ENCODE measurements at regions not wholly inside any gene's neighbourhood (a gene's known extent, or its start where the extent isn't known, plus 50 kb on each side); places are given as distances from the start of the nearest gene placed in this dataset.
A peak's percentile ranks its signal among the peaks of the same experiment; 100 is the strongest.
"Not testable (repeated sequence)": the region's sequence is repeated elsewhere in the genome, so short reads cannot be mapped to it uniquely, and the experiment has no call there.

DNA sequence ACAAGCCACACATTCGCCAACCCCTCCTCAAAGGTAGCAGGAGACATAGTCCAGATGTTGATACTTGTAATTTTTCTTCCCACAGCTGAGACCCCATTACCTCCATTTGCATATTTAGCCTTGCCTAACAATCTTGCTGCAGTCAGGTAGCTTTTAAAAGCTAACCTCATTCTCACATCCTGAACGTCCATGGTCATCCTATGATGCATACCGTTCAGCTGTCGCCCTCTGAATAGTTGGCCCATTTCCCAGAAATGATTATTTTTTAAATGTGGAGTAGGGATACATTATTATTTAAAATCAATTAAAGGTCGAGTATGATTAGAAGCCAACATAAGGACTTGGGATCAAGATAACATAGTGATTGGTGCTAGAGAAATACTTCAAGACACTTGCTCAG lies 165.0 kb downstream of the MEX3B start:
- no peak for TF ChIP-seq TAF1 (IDR thresholded peaks at IDR 0.05; ENCODE audit: borderline replicate concordance, low read depth, low read length)
- TF ChIP-seq POLR2AphosphoS5 (IDR thresholded peaks at IDR 0.05; ENCODE audit: low read depth, low read length) = no peak
- TF ChIP-seq POLR2A (IDR thresholded peaks at IDR 0.05; ENCODE audit: low read depth, low read length) = no peak
- no peak for FAIRE-seq
- DNase-seq (ENCODE audit: insufficient read length) = no peak

DNA sequence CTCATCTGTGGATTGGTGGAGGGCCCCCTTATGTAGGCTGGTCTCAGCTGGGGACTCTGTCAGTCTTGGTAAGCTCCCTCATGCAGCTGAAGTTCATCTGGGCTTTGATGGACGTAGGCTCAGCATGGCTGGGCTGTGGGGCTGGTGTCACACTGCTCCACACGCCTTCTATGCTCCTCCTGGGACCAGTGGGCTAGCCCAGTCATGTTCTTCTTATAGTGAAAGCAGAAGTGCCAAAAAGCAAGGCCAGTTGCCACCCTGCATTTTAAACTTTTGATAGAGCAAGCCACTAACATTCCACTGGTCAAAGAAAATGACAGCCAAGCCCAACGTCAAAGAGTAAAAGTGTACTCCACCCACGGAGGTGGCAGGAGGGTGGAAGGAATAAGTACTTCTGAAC lies 165.5 kb downstream of the MEX3B start:
- FAIRE-seq = no peak
- DNase-seq (ENCODE audit: insufficient read length) = no peak
- TF ChIP-seq TAF1 (IDR thresholded peaks at IDR 0.05; ENCODE audit: borderline replicate concordance, low read depth, low read length) (no peak), POLR2AphosphoS5 (IDR thresholded peaks at IDR 0.05; ENCODE audit: low read depth, low read length) (no peak), POLR2A (IDR thresholded peaks at IDR 0.05; ENCODE audit: low read depth, low read length) (no peak)

DNA sequence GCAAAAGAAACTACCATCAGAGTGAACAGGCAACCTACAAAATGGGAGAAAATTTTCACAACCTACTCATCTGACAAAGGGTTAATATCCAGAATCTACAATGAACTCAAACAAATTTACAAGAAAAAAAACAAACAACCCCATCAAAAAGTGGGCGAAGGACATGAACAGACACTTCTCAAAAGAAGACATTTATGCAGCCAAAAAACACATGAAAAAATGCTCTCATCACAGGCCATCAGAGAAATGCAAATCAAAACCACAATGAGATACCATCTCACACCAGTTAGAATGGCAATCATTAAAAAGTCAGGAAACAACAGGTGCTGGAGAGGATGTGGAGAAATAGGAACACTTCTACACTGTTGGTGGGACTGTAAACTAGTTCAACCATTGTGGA lies 170.1 kb downstream of the MEX3B start:
- not testable (repeated sequence) for DNase-seq (ENCODE audit: insufficient read length); FAIRE-seq

DNA sequence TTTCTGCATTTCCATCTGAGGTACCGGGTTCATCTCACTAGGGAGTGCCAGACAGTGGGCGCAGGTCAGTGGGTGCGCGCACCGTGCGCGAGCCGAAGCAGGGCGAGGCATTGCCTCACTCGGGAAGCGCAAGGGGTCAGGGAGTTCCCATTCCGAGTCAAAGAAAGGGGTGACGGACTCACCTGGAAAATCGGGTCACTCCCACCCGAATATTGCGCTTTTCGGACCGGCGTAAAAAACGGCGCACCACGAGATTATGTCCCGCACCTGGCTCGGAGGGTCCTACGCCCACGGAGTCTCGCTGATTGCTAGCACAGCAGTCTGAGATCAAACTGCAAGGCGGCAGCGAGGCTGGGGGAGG lies 175.1 kb downstream of the MEX3B start:
- not testable (repeated sequence) for DNase-seq (ENCODE audit: insufficient read length); FAIRE-seq

DNA sequence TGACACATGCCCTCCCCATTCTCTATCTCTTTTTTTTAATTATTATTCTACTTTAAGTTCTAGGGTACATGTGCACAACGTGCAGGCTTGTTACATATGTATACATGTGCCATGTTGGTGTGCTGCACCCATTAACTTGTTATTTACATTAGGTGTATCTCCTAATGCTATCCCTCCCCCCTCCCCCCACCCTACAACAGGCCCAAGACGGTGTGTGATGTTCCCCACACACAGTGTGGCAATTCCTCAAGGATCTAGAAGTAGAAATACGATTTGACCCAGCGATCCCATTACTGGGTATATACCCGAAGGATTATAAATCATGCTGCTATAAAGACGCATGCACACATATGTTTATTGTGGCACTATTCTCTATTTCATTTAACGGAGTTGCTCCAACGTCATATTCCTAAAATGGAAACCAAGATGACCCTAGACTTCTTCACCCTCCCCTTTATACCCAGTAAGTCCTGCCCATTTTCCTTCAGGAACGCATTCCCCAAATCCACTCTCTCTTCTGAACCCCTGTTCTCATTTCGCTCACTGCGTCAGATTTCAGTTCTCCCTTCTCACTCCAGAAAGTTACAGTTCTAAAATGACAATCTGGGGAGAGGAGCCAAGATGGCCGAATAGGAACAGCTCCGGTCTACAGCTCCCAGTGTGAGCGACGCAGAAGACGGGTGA lies 175.6 kb downstream of the MEX3B start:
- not testable (repeated sequence) for DNase-seq (ENCODE audit: insufficient read length)

DNA sequence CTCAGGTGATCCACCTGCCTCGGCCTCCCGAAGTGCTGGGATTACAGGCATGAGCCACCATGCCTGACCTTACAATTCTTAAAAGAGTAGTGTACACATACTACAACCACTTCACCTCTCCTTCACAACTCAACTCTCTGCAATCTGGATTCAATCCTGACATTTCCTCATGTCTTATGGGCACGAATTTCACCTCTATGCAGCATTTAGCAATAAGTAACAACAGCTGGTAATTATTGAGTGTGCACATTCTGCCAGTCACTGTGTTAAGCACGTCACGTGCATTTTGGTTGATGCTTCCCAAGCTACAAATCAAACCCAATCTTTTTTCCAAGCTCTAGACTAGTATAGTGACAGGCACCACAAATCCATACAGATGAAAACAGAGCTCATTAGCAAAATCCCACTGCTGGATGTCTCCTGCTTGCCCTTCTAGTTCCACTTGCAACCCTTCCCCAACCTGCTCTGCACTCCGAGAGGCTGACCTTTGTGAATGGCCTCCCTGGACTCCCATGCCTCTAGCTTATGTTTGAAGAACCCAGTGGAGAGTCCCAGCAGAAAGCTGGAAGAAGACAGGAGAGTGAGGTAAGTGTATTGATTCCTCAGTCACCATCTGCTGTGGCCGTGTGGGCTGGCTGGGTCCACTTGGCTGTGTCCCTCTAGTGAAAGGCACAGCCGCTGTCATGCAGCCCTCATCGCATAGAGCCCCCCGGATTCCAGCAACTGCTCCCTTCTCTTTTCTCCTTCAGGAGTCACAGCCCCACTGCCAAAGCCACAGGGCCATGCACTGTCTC lies 176.5 kb downstream of the MEX3B start:
- DNase-seq (ENCODE audit: insufficient read length) = no peak
- no peak for FAIRE-seq
- TF ChIP-seq TAF1 (IDR thresholded peaks at IDR 0.05; ENCODE audit: borderline replicate concordance, low read depth, low read length) (no peak), POLR2A (IDR thresholded peaks at IDR 0.05; ENCODE audit: low read depth, low read length) (no peak), POLR2AphosphoS5 (IDR thresholded peaks at IDR 0.05; ENCODE audit: low read depth, low read length) (no peak)

More for the DNA sequence above, 175.6 kb downstream of the MEX3B start:
- FAIRE-seq = not testable (repeated sequence)

DNA sequence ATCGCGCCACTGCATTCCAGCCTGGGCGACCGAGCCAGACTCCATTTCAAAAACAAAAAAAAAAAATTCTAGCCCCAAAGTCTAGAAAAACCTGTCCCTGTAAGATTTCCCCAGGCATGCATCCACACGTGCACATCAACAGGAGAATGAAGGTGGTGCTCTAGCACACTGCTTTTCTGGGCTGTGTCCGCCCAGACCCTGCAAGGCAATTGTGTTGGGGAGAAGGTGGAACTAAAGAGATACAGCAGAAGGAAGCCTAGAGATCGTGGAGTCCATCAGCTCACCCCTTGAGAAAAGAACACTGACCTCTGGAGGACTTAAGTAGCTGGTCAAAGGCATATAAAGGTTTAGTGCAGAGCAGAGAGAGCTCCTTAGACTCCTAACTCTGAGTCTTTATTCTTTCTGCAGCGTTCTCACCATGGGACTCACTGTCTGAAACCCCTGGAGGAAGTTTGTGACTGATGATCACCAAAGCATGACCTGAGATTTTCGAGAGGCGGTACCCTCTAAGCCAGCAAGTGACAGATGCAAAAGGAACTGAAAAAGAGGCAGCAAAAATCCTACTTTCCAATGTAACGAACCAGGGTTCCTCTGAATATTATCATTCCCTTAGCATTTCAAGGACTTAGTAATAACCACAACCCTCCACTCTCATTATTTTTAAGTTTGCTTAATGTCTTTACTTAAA lies 179.8 kb downstream of the MEX3B start:
- no peak for TF ChIP-seq TAF1 (IDR thresholded peaks at IDR 0.05; ENCODE audit: borderline replicate concordance, low read depth, low read length)
- no peak for TF ChIP-seq POLR2AphosphoS5 (IDR thresholded peaks at IDR 0.05; ENCODE audit: low read depth, low read length)
- no peak for TF ChIP-seq POLR2A (IDR thresholded peaks at IDR 0.05; ENCODE audit: low read depth, low read length)
- DNase-seq (ENCODE audit: insufficient read length) (peak; percentile 43), FAIRE-seq (no peak)

GRCh38 chr15:81863162-81863561 lies 182.7 kb downstream of the MEX3B start:
- TF ChIP-seq POLR2AphosphoS5 (IDR thresholded peaks at IDR 0.05; ENCODE audit: low read depth, low read length) = no peak
- TF ChIP-seq TAF1 (IDR thresholded peaks at IDR 0.05; ENCODE audit: borderline replicate concordance, low read depth, low read length) = no peak
- no peak for TF ChIP-seq POLR2A (IDR thresholded peaks at IDR 0.05; ENCODE audit: low read depth, low read length)
- no peak for DNase-seq (ENCODE audit: insufficient read length)
- FAIRE-seq = no peak

DNA sequence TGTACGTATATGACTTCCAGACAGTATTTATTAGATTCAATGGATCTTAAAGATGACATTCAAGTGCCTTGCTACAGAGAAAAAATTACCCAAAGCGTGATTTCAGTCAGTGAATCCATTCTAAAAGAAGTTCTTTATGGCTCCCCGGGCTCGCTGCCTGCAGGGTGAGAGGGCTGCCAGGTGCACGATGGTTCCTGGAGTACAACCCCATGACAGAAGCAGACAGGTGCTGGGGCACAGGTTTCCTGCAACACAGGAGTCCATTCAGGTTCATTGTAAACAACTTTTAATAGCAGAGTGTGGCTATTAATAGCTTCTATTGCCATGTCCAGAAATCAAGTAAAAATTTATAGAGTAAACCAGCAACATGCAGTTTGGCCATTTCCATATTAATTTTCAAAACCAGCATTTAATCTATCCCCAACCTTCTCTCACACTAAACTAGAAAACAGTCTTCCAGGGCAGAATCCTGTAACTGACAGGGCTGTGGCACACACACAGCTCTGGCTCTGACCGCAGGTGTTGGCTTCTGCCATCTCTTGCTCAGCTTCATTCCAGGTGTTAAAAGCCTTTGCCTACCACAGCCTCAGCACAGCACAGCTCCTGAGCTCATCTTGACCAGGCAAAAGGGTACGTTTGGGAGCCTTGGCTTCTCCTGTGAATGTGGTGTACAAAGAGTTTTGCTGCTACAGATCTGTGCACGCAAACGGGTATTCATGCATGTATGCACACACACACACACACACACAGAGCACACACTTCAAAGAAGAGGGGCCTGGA lies 185.9 kb downstream of the MEX3B start:
- FAIRE-seq = no peak
- DNase-seq (ENCODE audit: insufficient read length) = no peak
- no peak for TF ChIP-seq TAF1 (IDR thresholded peaks at IDR 0.05; ENCODE audit: borderline replicate concordance, low read depth, low read length)

DNA sequence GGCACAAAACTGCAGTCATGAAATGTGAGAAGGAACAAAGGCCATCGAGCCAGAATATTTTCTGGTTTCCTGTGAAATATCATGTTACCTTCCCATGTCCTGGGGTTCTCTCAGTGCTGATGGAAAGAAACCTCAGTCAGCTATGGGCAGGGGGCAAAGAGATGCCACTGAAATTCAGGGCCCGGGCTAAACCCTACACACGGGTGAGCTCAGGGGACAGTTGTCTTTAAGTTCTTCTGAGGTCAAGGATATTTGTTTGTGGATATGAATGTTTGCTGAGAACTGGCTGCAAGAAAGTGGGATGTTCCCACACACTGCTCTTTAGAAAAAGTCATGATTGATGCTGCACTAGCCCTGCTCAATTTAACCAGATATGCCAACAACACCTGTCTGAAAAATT lies 187.2 kb downstream of the MEX3B start:
- DNase-seq (ENCODE audit: insufficient read length) (no peak), FAIRE-seq (no peak)
- no peak for TF ChIP-seq TAF1 (IDR thresholded peaks at IDR 0.05; ENCODE audit: borderline replicate concordance, low read depth, low read length)
- no peak for TF ChIP-seq POLR2AphosphoS5 (IDR thresholded peaks at IDR 0.05; ENCODE audit: low read depth, low read length)
- no peak for TF ChIP-seq POLR2A (IDR thresholded peaks at IDR 0.05; ENCODE audit: low read depth, low read length)

DNA sequence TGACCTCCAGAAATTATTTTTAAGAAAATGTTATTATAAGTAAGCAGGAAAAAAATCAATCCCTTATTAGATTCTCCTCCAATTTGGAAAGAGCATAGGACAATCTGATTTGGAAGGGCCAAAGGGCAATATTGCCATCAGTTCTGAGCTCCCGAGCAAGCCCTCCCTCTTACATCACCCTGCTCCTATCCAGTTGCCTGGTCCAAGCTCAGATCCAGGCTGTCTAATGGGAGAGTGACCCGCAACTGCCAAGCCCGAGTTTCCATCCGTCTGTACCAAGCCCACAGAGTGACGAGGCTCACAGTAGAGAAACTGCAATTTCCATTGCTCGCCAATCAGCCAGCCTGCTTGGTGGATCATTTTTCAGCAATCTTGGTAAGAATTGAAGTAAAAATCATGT lies 187.7 kb downstream of the MEX3B start:
- TF ChIP-seq POLR2AphosphoS5 (IDR thresholded peaks at IDR 0.05; ENCODE audit: low read depth, low read length) (no peak), TAF1 (IDR thresholded peaks at IDR 0.05; ENCODE audit: borderline replicate concordance, low read depth, low read length) (no peak), POLR2A (IDR thresholded peaks at IDR 0.05; ENCODE audit: low read depth, low read length) (no peak)
- DNase-seq (ENCODE audit: insufficient read length) (no peak), FAIRE-seq (no peak)

DNA sequence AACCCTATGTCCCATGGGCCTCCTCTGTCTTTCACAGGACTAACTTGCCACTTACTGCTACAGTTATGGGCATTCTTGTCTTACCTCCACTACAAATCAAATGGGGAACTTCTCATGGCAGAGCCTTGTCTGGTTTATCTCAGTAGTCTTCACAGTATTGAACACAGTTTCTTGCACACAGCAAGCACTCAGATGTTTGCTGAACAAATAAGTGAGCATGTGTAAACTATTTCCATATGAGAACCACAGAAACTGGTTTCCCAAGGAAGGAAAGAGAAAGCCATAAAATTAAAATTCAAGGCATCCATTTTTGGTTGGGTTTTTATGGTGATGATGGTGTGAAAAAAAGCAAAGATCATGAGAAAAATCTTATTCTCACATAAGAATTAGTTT lies 189.2 kb downstream of the MEX3B start:
- DNase-seq (ENCODE audit: insufficient read length) = no peak
- no peak for FAIRE-seq

More for the DNA sequence above, 189.2 kb downstream of the MEX3B start:
- TF ChIP-seq POLR2AphosphoS5 (IDR thresholded peaks at IDR 0.05; ENCODE audit: low read depth, low read length) (no peak), POLR2A (IDR thresholded peaks at IDR 0.05; ENCODE audit: low read depth, low read length) (no peak), TAF1 (IDR thresholded peaks at IDR 0.05; ENCODE audit: borderline replicate concordance, low read depth, low read length) (no peak)
